HEK293T (cell line): ENCODE measurements at regions not wholly inside any gene's neighbourhood (a gene's known extent, or its start where the extent isn't known, plus 50 kb on each side); places are given as distances from the start of the nearest gene placed in this dataset.

Experiments used
- ARNT ChIP-seq: fragments of 450-650 bp; IDR thresholded peaks from 2 replicates; pipeline ENCODE4 v1.6.1; 2017; ENCODE audit warnings: mild to moderate bottlenecking
- CTBP1 ChIP-seq: fragments of 450-650 bp; IDR thresholded peaks from 2 replicates; pipeline ENCODE4 v1.6.1; 2016; ENCODE audit warnings: borderline replicate concordance
- ELF4 ChIP-seq: fragments of 450-650 bp; IDR thresholded peaks from 2 replicates; pipeline ENCODE4 v1.6.1; 2017; ENCODE audit warnings: antibody characterized with exemption
- FOXA1 ChIP-seq: fragments of 450-650 bp; IDR thresholded peaks from 2 replicates; pipeline ENCODE4 v1.6.1; 2016; ENCODE audit warnings: mild to moderate bottlenecking
- FOXK2 ChIP-seq: fragments of 450-650 bp; IDR thresholded peaks from 2 replicates; pipeline ENCODE4 v1.6.1; 2016; ENCODE audit warnings: mild to moderate bottlenecking
- LEF1 ChIP-seq: fragments of 450-650 bp; IDR thresholded peaks from 2 replicates; pipeline ENCODE4 v1.6.1; 2017; ENCODE audit warnings: mild to moderate bottlenecking, borderline replicate concordance
- PKNOX1 ChIP-seq: fragments of 450-650 bp; IDR thresholded peaks from 2 replicates; pipeline ENCODE4 v1.6.1; 2016
- SP1 ChIP-seq: fragments of 450-650 bp; IDR thresholded peaks from 2 replicates; pipeline ENCODE4 v1.6.1; 2017
- SUZ12 ChIP-seq: fragments of 450-650 bp; IDR thresholded peaks from 2 replicates; pipeline ENCODE4 v1.6.1; 2016; ENCODE audit warnings: mild to moderate bottlenecking
- TARDBP ChIP-seq: fragments of 450-650 bp; IDR thresholded peaks from 2 replicates; pipeline ENCODE4 v1.6.1; 2016
- ZNF384 ChIP-seq: fragments of 450-650 bp; IDR thresholded peaks from 2 replicates; pipeline ENCODE4 v1.6.1; 2016

GRCh38 chr2:2876331-2877221 lies 501.0 kb downstream of the EIPR1 start:
- no peak for TF ChIP-seq ELF4
- TF ChIP-seq LEF1, result no peak
- TF ChIP-seq TARDBP, result no peak
- TF ChIP-seq CTBP1, result no peak
- no peak for TF ChIP-seq SUZ12
- no peak for TF ChIP-seq ZNF384
- no peak for TF ChIP-seq SP1
- TF ChIP-seq ARNT, result no peak
- TF ChIP-seq FOXA1, result no peak
- no peak for TF ChIP-seq FOXK2
- no peak for TF ChIP-seq PKNOX1
